ENCODE measurements at regions not wholly inside any gene's neighbourhood (a gene's known extent, or its start where the extent isn't known, plus 50 kb on each side); places are given as distances from the start of the nearest gene placed in this dataset.
"Not testable (repeated sequence)": the region's sequence is repeated elsewhere in the genome, so short reads cannot be mapped to it uniquely, and the experiment has no call there.

DNA sequence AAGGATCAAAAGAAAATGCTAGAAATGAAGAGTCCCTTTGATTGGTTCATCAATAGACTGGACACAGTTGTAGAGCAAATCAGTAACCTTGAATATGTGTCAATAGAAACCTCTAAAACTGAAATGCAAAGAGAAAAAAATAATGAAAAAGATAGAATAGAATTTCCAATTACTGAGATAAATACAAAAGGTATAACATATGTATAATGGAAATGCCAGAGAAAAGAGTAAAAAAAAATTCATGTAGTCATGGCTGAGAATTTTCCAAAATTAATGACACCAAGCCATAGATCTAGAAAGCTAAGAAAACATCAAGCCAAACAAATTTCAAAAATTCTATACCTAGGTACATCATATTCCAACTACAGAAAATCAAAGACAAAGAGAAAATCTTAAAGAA lies 62.0 kb upstream of the HGF start:
- TF ChIP-seq, protein P1, sequence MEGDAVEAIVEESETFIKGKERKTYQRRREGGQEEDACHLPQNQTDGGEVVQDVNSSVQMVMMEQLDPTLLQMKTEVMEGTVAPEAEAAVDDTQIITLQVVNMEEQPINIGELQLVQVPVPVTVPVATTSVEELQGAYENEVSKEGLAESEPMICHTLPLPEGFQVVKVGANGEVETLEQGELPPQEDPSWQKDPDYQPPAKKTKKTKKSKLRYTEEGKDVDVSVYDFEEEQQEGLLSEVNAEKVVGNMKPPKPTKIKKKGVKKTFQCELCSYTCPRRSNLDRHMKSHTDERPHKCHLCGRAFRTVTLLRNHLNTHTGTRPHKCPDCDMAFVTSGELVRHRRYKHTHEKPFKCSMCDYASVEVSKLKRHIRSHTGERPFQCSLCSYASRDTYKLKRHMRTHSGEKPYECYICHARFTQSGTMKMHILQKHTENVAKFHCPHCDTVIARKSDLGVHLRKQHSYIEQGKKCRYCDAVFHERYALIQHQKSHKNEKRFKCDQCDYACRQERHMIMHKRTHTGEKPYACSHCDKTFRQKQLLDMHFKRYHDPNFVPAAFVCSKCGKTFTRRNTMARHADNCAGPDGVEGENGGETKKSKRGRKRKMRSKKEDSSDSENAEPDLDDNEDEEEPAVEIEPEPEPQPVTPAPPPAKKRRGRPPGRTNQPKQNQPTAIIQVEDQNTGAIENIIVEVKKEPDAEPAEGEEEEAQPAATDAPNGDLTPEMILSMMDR (IDR thresholded peaks at IDR 0.05; ENCODE audit: low read depth, low read length), result no peak
- DNase-seq (ENCODE audit: extremely low read depth, low read depth), result no peak

DNA sequence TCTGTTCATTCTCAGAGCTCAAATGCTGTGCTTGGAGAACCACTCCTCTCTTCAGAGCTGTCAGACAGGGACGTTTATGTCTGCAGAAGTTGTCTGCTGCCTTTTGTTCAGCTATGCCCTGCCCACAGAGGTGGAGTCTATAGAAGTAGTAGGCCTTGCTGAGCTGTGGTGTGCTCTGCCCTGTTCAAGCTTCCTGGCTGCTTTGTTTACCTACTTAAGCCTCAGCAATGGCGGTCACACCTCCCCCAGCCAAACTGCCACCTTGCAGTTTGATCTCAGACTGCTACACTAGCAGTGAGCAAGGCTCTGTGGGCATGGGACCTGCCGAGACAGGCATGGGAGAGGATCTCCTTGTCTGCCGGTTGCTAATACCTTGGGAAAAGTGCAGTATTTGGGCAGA lies 59.7 kb upstream of the HGF start:
- not testable (repeated sequence) for DNase-seq (ENCODE audit: extremely low read depth, low read depth)

DNA sequence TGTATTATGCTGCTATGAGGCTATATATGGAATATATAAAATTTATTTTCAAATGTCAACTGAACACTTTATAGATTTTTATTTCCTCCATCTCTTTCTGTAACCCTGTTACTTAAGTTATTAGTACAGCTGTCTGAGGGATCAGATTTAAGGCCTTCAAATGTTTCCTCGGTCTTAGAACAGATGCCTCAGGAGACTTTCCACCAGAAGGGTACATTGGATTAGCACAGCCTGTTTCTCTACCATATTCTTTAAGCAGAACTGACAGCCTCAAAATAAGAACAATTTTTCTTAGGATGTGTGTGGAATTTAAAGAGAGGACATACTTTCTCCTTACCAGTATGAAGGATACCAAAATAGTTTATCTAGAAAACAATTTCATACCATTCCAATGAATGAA lies 53.0 kb upstream of the HGF start:
- TF ChIP-seq, protein P1 (IDR thresholded peaks at IDR 0.05; ENCODE audit: low read depth, low read length), result no peak
- DNase-seq (ENCODE audit: extremely low read depth, low read depth), result no peak

DNA sequence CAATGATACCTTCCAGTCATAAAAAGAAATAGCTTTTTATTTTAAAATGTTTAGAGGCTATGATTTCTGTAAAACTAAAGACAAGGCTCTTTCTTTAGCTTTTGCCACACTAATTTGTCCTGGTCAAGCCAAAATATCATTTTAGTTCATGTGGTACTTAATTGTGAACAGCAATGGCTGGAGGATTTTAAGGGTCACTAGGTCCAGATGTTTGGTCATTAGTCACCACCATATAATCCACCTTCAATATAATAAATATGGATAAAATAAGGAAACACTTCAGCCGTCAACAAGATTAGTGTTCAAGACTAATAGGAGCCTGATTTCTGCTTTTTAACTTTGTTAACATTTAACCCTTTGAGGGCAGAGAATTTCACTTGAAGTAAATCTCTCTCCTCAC lies 50.0 kb upstream of the HGF start:
- no peak for DNase-seq (ENCODE audit: extremely low read depth, low read depth)
- TF ChIP-seq, protein P1 (IDR thresholded peaks at IDR 0.05; ENCODE audit: low read depth, low read length), result no peak

Measured in AG09319 (cell line).